PFSK-1 (cell line): ENCODE measurements at regions not wholly inside any gene's neighbourhood (a gene's known extent, or its start where the extent isn't known, plus 50 kb on each side); places are given as distances from the start of the nearest gene placed in this dataset.

Experiments
- FOXP2 ChIP-seq: optimal IDR thresholded peaks from 2 replicates; pipeline ENCODE3; 2011; ENCODE audit warnings: borderline replicate concordance, control low read depth, inconsistent platforms; ENCODE audit not compliant: insufficient read depth; ENCODE audit errors: extremely low read length, extremely low read depth
- POLR2AphosphoS5 ChIP-seq: IDR thresholded peaks from 2 replicates; pipeline ENCODE4 v1.6.1; 2012; ENCODE audit warnings: low read depth, mild to moderate bottlenecking, control low read depth, low read length, moderate library complexity
- REST ChIP-seq, 2 experiments: IDR thresholded peaks; 2 replicates each; pipeline versions ENCODE4 v1.6.1 to v1.8.0; 2011 to 2012; ENCODE audit warnings: low read depth in 2 of 2, low read length in 2 of 2, control low read depth in 1 of 2, inconsistent platforms in 1 of 2, mild to moderate bottlenecking in 1 of 2, moderate library complexity in 1 of 2; ENCODE audit not compliant: insufficient read depth in 1 of 2
- SIN3A ChIP-seq: IDR thresholded peaks from 2 replicates; pipeline ENCODE4 v1.6.1; 2012; ENCODE audit warnings: mild to moderate bottlenecking, low read length, moderate library complexity, borderline replicate concordance; ENCODE audit not compliant: insufficient read depth
- TAF1 ChIP-seq: IDR thresholded peaks from 2 replicates; pipeline ENCODE4 v1.6.1; 2012; ENCODE audit warnings: low read length, control low read depth, borderline replicate concordance; ENCODE audit not compliant: insufficient read depth

- TF ChIP-seq POLR2AphosphoS5 (no peak), REST (IDR thresholded peaks at IDR 0.05; ENCODE audit: insufficient read depth in 1 of 2, low read depth in 2 of 2, low read length in 2 of 2) (no peak), TAF1 (no peak), SIN3A (no peak)
Observed at GRCh38 chr4:141575884-141576283, 60.5 kb upstream of the IL15 start.

GRCh38 chr4:141576585-141577110 lies 59.7 kb upstream of the IL15 start:
- TF ChIP-seq TAF1 (no peak), FOXP2 (no peak), POLR2AphosphoS5 (no peak)

- TF ChIP-seq FOXP2: no peak
- TF ChIP-seq TAF1: no peak
- no peak for TF ChIP-seq SIN3A
- TF ChIP-seq POLR2AphosphoS5: no peak
- TF ChIP-seq REST (IDR thresholded peaks at IDR 0.05; ENCODE audit: insufficient read depth in 1 of 2, low read depth in 2 of 2, low read length in 2 of 2): no peak
Observed at GRCh38 chr4:141578451-141578850, 57.9 kb upstream of the IL15 start.

GRCh38 chr4:141580523-141580922 lies 55.9 kb upstream of the IL15 start:
- no peak for TF ChIP-seq POLR2AphosphoS5
- no peak for TF ChIP-seq SIN3A
- TF ChIP-seq REST (IDR thresholded peaks at IDR 0.05; ENCODE audit: insufficient read depth in 1 of 2, low read depth in 2 of 2, low read length in 2 of 2): no peak
- TF ChIP-seq TAF1: no peak
- no peak for TF ChIP-seq FOXP2
